OCI-LY7 (cell line): ENCODE measurements at regions not wholly inside any gene's neighbourhood (a gene's known extent, or its start where the extent isn't known, plus 50 kb on each side); places are given as distances from the start of the nearest gene placed in this dataset.
"Not testable (repeated sequence)": the region's sequence is repeated elsewhere in the genome, so short reads cannot be mapped to it uniquely, and the experiment has no call there.

Source experiments
- BruUV-seq: library from RNA; stranded (reverse); fragments of 400-500 nt; replicated peaks from 2 replicates; lab custom pipeline; 2021; lab: Mats Ljungman, UMichigan
- CTCF ChIA-PET: fragments of 300-600 bp; sonication (Branson Sonifier 250); formaldehyde crosslinking; loops from one replicate; lab custom pipeline; 2022; ENCODE audit warnings: antibody characterized with exemption; ENCODE audit not compliant: unreplicated experiment; lab: Charles Lee
- POLR2A ChIA-PET: fragments of 300-600 bp; sonication (Branson Sonifier 250); formaldehyde crosslinking; loops from one replicate; lab custom pipeline; 2022; ENCODE audit warnings: antibody characterized with exemption; lab: Charles Lee
- DNase-seq: peaks from one replicate; pipeline ENCODE4 v3.0.0-alpha.2; 2015; ENCODE audit warnings: low spot score
- H2AFZ ChIP-seq: fragments of 200-600 bp; sonication (generic), shearing (Covaris generic); 2 replicates; pipeline ENCODE4 v1.6.1; 2014; ENCODE audit warnings: mild to moderate bottlenecking, antibody characterized with exemption, low read length, moderate library complexity
- H3K27ac ChIP-seq: fragments of 200-600 bp; sonication (generic); 2 replicates; pipeline ENCODE4 v1.5.1; 2014; ENCODE audit warnings: mixed run types, low read depth, mild to moderate bottlenecking, moderate library complexity, low read length, inconsistent platforms; ENCODE audit not compliant: poor library complexity, severe bottlenecking
- H3K36me3 ChIP-seq: fragments of 200-600 bp; sonication (generic); 2 replicates; pipeline ENCODE4 v1.6.1; 2014; ENCODE audit warnings: mild to moderate bottlenecking, antibody characterized with exemption, low read length, moderate library complexity, mixed read lengths; ENCODE audit not compliant: insufficient read depth
- H3K4me1 ChIP-seq: fragments of 200-600 bp; sonication (generic); 2 replicates; pipeline ENCODE4 v1.5.1; 2014; ENCODE audit warnings: mild to moderate bottlenecking, low read length; ENCODE audit not compliant: insufficient read depth, poor library complexity, severe bottlenecking
- H3K4me2 ChIP-seq: fragments of 200-600 bp; sonication (generic); 2 replicates; pipeline ENCODE4 v1.6.1; 2014; ENCODE audit warnings: mild to moderate bottlenecking, low read length
- H3K4me3 ChIP-seq: fragments of 200-600 bp; sonication (generic); 2 replicates; pipeline ENCODE4 v1.5.1; 2014; ENCODE audit warnings: mild to moderate bottlenecking, low read depth, low read length; ENCODE audit not compliant: poor library complexity, severe bottlenecking
- H3K79me2 ChIP-seq: fragments of 200-600 bp; sonication (generic); 2 replicates; pipeline ENCODE4 v1.6.1; 2016; ENCODE audit warnings: low read depth, mild to moderate bottlenecking, low read length, moderate library complexity, mixed read lengths; ENCODE audit not compliant: insufficient read depth
- H3K9me2 ChIP-seq: fragments of 200-600 bp; sonication (generic); 2 replicates; pipeline ENCODE4 v1.6.1; 2016; ENCODE audit warnings: mild to moderate bottlenecking, low read length, mixed read lengths; ENCODE audit not compliant: insufficient read depth
- H3K9me3 ChIP-seq: fragments of 200-600 bp; sonication (generic); 2 replicates; pipeline ENCODE4 v1.6.1; 2014; ENCODE audit warnings: mild to moderate bottlenecking, mixed run types, low read length, mixed read lengths
- H4K20me1 ChIP-seq: fragments of 200-600 bp; sonication (generic); 2 replicates; pipeline ENCODE4 v1.6.1; 2014; ENCODE audit warnings: mild to moderate bottlenecking, antibody characterized with exemption, low read length, moderate library complexity, mixed read lengths; ENCODE audit not compliant: insufficient read depth
- CTCF ChIP-seq: fragments of 200-600 bp; sonication (generic); conservative IDR thresholded peaks from 2 replicates; pipeline ENCODE4 v1.5.1; 2014; ENCODE audit warnings: mild to moderate bottlenecking, antibody characterized with exemption, low read length, moderate library complexity, mixed read lengths
- EZH2phosphoT487 ChIP-seq: fragments of 200-600 bp; sonication (generic); IDR thresholded peaks from 2 replicates; pipeline ENCODE4 v1.6.1; 2018; ENCODE audit warnings: low read depth, borderline replicate concordance, mild to moderate bottlenecking, mixed run types, antibody characterized with exemption, low read length, moderate library complexity, mixed read lengths
- intact Hi-C: fragments of 100-400 bp; cut with micrococcal nuclease; formaldehyde crosslinking; loops from one replicate; pipeline ENCODE4 v1.10.0; 2022; ENCODE audit not compliant: unreplicated experiment

GRCh38 chr1:206408371-206409288 lies 61.6 kb upstream of the IKBKE start:
- H3K79me2 ChIP-seq, H4K20me1 ChIP-seq, BruUV-seq, H3K4me1 ChIP-seq, intact Hi-C loops, H3K36me3 ChIP-seq, POLR2A ChIA-PET, H3K27ac ChIP-seq, H3K9me3 ChIP-seq, H3K9me2 ChIP-seq, CTCF ChIA-PET, H3K4me2 ChIP-seq, H2AFZ ChIP-seq, H3K4me3 ChIP-seq, DNase-seq: not testable (repeated sequence)

GRCh38 chr1:206411321-206411720 lies 59.0 kb upstream of the IKBKE start:
- no peaks in the 10 kb centered on the region for H3K9me2 ChIP-seq
- no peaks in the 10 kb centered on the region for H3K9me3 ChIP-seq
- peaks cover 2% of the 10 kb centered on the region for H3K4me1 ChIP-seq
- peaks cover 8% of the 10 kb centered on the region for H3K36me3 ChIP-seq
- intact Hi-C loops: no loop called here
- CTCF ChIA-PET: no interaction called here
- no TSS peak for BruUV-seq
- no peak overlapping the region for H3K27ac ChIP-seq
- no peaks in the 10 kb centered on the region for H4K20me1 ChIP-seq
- H3K4me3 ChIP-seq: no peak overlapping the region
- POLR2A ChIA-PET: no interaction called here
- DNase-seq: no peak
- H3K79me2 ChIP-seq: no peaks in the 10 kb centered on the region
- H3K4me2 ChIP-seq: no peak overlapping the region
- TF ChIP-seq EZH2phosphoT487 (no peak), CTCF (no peak)
- H2AFZ ChIP-seq: no peak overlapping the region

GRCh38 chr1:206415942-206416341 lies 54.3 kb upstream of the IKBKE start:
- H2AFZ ChIP-seq: no peak overlapping the region
- DNase-seq: no peak
- H3K4me3 ChIP-seq: no peak overlapping the region
- peaks cover 28% of the 10 kb centered on the region for H3K36me3 ChIP-seq
- POLR2A ChIA-PET: no interaction called here
- TF ChIP-seq EZH2phosphoT487 (no peak), CTCF (no peak)
- no peak overlapping the region for H3K4me2 ChIP-seq
- no peaks in the 10 kb centered on the region for H3K79me2 ChIP-seq
- intact Hi-C loops: no loop called here
- no peak overlapping the region for H3K27ac ChIP-seq
- peaks cover 2% of the 10 kb centered on the region for H3K4me1 ChIP-seq
- no peaks in the 10 kb centered on the region for H4K20me1 ChIP-seq
- CTCF ChIA-PET: no interaction called here
- H3K9me3 ChIP-seq: no peaks in the 10 kb centered on the region
- H3K9me2 ChIP-seq: no peaks in the 10 kb centered on the region
- BruUV-seq: no TSS peak
